GM19351 (cell line): ENCODE measurements at regions not wholly inside any gene's neighbourhood (a gene's known extent, or its start where the extent isn't known, plus 50 kb on each side); places are given as distances from the start of the nearest gene placed in this dataset.
"Not testable (repeated sequence)": the region's sequence is repeated elsewhere in the genome, so short reads cannot be mapped to it uniquely, and the experiment has no call there.

ENCODE experiments used
- ATAC-seq: cut with Tn5 transposase; IDR thresholded peaks from one replicate; pipeline ENCODE4 v1.9.1; 2021; ENCODE audit warnings: mild to moderate bottlenecking, moderate library complexity; ENCODE audit not compliant: unreplicated experiment

DNA sequence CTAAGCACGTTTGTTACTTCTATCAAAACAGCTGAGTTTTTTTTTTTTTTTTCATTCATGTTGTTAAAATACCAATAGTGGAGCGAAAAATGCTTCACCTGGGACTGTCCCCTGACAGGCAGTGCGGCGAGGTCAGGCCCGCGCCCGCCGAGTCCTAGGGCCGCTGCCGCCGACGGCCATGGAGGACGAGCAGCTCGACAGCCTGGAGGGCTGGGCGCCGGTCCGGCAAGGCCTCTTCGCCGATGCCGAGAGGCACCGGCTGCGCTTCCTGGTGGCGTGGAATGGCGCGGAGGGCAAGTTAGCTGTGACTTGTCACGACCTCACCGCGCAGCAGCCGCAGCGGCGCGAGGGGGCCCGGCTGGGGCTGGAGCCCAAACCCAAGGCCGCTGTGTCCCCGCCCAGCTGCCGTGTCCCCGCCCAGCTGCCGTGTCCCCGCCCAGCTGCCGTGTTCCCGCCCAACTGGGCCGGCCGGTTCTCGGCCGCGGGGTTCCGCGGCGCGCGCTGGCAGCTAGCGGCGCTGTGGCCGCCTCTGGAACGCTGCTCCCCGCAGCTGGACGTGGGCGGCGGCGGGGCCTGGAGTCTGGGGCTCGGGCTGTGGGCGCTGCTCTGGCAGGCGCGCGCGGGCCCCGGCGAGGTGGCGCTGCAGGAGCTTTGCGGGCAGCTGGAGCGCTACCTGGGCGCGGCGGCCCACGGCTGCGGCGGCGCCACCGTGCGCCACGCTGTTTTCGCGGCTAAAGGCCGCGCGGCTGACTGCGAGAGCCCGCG lies 56.7 kb upstream of the GOLGA8R start:
- ATAC-seq = peak; percentile 72

DNA sequence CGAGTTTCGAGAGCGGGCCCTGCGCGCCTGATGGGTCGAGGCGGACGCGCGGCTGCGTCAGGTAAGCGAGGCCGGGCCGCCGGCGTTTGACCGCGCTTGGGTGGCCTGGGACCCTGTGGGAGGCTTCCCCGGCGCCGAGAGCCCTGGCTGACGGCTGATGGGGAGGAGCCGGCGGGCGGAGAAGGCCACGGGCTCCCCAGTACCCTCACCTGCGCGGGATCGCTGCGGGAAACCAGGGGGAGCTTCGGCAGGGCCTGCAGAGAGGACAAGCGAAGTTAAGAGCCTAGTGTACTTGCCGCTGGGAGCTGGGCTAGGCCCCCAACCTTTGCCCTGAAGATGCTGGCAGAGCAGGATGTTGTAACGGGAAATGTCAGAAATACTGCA lies 57.3 kb upstream of the GOLGA8R start:
- ATAC-seq = not testable (repeated sequence)

DNA sequence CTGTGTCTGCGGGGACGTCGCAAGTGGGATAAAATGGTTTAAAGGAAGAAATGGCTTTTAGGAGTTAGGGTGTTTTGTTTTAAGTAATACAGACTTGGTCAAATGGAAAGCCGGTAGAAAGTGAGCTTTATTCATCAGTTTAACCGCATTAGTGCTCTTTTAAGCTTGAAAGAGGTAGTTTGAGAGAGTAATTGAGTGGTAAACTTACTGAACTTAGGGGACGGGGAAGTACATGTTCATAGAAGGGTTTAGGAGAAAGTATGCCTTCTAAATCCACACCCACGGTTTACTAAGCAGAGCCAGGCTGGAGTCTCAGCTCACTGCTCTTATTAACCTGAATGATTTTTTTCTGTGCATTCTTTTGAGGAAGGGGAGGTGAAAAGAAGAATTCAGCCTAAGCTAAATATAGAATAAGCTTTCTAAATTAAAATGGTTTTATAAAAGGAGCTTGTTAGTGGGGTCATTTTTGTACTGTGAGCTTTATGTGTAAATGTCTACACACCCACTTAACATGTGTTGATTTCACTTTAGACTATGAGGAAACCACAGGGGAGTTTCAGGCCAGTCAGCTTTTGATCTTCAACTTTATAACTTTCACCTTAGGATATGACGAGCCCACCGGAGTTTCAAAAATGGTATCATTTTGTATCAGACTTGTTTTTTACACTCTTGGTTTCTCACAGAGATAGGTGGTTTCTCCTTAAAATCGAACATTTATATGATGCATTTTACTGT lies 57.9 kb upstream of the GOLGA8R start:
- not testable (repeated sequence) for ATAC-seq

DNA sequence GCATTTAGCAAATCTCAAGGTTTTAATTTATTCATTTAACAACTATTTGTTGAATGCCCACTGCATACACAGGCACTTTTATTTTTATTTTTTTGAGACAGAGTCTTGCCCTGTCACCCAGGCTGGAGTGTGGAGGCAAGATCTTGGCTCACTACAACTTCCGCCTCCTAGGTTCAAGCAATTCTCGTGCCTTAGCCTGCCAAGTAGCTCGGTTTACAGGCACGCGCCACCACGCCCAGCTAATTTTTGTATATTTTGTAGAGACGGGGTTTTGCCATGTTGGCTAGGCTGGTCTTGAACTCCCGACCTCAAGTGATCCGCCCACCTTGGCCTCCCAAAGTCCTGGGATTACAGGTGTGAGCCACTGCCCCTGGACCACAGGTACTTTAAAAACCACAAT lies 67.0 kb upstream of the GOLGA8Q start:
- not testable (repeated sequence) for ATAC-seq

DNA sequence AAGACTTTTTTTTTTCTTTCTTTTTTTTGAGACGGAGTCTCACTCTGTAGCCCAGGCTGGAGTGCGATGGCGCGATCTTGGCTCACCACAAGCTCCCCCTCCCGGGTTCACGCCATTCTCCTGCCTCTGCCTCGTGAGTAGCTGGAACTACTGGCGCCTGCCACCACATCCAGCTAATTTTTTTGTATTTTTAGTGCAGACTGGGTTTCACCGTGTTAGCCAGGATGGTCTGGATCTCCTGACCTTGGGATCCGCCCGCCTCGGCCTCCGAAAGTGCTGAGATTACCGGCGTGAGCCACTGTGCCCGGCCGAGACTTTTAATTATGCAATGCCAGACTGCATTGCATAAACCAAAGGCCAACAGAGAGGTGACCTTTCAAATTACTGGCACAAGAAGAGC lies 62.6 kb upstream of the GOLGA8Q start:
- not testable (repeated sequence) for ATAC-seq

DNA sequence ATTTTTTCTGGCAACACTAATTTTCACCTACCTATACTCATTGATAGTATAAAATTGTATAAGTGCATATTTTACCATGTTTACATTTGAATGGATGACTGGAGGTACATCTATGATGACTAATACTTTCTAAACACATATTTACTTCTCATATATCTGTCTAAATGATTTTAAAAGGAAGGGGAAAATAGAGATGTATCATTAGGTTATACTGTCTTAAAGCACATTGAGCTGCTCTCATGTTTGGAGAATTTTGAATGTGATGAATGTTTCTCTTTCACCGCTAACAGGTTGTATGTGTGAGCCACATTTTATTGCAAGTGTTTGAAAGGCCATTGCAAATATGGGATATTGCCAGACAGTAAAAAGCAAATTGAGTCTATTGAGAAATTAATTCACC lies 61.5 kb upstream of the GOLGA8Q start:
- not testable (repeated sequence) for ATAC-seq

DNA sequence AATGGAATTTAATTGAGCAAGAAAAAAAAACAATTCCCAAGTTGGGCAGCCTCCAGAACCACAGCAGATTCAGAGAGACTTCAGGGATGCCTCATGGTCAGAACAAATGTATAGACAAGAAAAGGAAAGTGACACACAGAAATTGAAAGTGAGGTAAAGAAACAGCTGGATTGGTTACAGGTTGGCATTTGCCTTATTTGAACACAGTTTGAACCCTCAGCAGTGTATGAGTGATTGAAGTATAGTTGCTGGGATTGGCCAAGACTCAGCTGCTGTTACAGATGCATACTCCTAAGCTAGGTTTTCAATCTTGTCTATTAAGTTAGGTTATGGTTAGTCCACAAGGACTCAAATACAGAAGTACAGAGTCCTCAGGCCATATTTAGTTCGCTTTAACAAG lies 57.9 kb upstream of the GOLGA8Q start:
- ATAC-seq = not testable (repeated sequence)

DNA sequence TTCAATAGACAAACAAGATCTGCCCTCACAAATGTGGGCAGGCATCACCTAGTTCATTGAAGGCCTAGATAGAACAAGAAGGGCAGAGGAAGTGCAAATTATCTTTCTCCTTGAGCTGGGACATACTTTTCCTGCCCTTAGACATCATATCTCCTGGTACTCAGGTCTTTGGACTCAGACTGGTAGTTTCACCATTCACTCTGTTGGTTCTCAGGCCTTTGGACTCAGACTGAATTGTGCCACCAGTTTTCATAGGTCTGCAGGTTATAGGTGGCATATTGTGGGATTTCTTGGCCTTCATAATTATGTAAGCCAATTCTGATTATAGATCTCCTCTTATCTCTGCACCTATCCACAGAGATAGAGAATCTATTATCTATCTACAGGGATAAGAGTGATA lies 54.6 kb upstream of the GOLGA8Q start:
- ATAC-seq = not testable (repeated sequence)

DNA sequence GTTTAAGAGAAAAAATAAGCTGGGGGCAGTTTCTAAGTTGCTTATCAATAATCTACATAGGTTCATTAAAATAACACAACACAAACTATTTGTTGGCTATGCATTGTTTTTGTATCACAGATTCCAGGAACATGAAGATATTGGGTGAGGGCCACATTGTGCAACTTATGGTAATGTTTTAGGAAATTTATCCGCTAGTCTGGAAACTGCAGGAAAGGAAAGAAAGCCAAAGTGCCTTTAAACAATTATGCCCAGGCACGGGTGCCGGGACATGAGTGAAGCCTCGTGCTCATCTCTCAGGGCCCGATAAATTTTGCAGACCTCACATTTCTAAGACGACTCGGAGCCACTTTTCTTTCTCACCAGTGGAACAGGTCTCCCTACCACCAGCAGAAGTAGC lies 52.6 kb upstream of the GOLGA8Q start:
- ATAC-seq = not testable (repeated sequence)

DNA sequence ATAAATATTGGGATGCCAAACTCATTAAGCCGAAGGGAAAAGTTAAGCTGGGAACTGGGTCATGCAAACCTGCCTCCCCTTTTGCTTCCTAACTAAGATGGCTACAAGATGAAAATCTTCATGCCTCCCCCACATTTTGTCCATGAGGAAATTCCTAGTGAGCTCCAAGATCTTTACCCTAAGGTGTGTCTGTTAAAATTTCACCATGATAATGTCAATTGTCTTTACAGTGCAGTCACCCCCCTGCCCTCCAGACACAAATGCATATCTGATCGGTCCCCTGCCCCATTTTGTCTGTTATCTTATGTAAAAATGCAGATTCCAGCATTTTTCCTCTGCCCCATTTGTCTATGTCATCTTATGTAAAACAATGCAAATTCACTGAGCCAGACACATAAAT lies 51.3 kb upstream of the GOLGA8Q start:
- ATAC-seq = not testable (repeated sequence)
